GM13976 (cell line): ENCODE measurements at regions not wholly inside any gene's neighbourhood (a gene's known extent, or its start where the extent isn't known, plus 50 kb on each side); places are given as distances from the start of the nearest gene placed in this dataset.

Experiments used
- DNase-seq: peaks from one replicate; pipeline ENCODE4 v3.0.0; 2012; ENCODE audit warnings: low spot score
- CTCF ChIP-seq: IDR thresholded peaks from 2 replicates; pipeline ENCODE4 v1.5.1; 2012; ENCODE audit warnings: borderline replicate concordance, mild to moderate bottlenecking; ENCODE audit not compliant: insufficient read depth; ENCODE audit errors: extremely low read depth, missing control alignments, control extremely low read depth
- in situ Hi-C: fragments of 300-500 bp; cut with MboI; formaldehyde crosslinking; loops from one replicate; pipeline ENCODE4 v1.12.0; 2022; ENCODE audit warnings: low sequenced_read_pairs, mixed read lengths, inconsistent platforms; ENCODE audit not compliant: unreplicated experiment

DNA sequence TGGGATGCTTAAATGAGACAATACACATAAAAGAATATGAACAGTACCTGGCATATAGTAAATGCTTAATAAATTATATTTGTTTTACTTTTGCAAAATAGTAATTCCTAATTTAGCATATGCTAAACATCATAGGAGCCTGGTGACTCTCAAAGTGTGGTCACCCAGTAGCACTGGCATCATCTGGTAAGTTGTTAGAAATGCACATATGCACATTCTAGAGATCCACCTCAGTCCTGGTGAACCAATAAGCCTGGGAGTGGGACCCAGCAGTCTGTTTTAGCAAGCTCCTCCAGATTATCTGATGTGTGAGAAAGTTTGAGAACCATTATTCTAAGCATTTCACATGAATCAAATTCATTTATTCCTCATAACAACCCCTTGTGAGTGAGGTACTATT lies 830.4 kb downstream of the RPA4 start:
- TF ChIP-seq CTCF, result no peak
- in situ Hi-C loops, result no loop called here

DNA sequence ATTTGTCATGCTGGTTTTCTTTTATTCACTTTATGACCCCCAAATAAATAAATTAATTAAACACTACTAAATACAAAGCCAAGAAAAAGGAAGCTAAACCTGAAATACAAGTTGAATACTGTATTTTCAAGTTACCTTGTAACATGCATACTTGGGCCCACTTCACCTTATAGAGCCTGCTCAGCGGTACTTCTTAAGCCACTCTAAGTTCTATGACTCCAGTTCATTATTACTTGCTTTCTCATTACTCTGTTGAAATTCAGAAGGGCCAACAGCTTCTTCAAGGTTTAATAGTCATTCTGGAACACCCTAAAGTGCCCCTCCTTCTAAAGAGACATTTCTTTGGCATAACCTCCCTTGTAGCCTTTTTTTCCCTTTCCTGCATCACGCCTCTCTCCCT lies 844.5 kb downstream of the RPA4 start:
- DNase-seq, result no peak
- in situ Hi-C loops, result no loop called here
- no peak for TF ChIP-seq CTCF

More for the DNA sequence above, 830.4 kb downstream of the RPA4 start:
- no peak for DNase-seq

DNA sequence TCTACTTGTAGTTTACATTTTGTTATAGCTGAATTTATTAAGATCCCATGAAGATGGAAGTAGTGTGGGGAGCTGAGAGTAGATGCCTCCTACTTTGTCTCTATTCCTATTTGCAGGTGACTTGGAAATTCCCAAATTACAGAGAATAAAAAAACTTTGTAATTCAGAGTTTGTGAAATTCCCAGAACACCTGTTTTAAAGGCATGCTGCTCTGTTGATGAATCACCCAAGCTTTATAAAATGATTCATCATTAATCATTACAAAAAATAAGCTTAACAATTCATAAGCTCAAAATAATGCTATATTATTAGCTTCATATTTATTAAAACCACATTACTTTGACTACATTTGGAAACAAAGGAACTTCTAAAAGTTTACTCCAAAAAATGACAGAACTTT lies 856.3 kb downstream of the RPA4 start:
- in situ Hi-C loops, result no loop called here
- TF ChIP-seq CTCF, result no peak
- DNase-seq, result no peak

DNA sequence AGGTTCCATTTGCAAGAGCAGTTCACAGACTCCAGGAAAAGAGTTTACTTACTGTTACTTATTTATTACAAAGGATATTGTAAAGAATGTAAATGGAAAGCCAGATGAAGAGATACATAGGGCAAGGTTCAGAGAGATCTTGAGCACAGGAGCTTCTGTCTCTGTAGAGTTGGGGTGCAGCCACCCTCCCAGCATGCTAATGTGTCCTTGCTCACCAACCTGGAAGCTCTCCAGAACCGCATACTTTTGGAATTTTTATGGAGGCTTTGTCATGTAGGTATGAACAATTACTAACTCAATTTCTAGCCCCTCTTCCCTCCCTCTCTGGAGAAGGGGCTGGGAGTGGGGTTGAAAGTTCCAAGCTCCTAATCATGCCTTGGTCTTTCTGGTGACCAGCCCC lies 857.2 kb downstream of the RPA4 start:
- no peak for DNase-seq
- in situ Hi-C loops, result no loop called here
- no peak for TF ChIP-seq CTCF

DNA sequence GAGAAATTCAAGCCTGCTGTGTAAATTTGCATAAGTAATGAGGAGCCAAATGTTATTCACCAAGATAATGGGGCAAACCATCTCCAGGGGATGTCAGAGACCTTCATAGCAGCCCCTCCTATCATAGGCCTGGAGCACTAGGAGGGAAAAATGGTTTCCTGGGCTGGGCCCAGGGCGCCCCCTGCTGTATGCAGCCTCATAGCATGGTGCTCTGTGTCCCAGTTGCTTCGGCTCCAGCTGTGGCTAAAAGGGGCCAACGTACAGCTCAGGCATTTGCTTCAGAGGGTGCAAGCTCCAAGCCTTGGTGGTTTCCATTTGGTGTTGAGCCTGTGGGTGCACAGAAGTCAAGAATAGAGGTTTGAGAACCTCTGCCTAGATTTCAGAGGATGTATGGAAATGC lies 859.3 kb downstream of the RPA4 start:
- DNase-seq, result no peak
- TF ChIP-seq CTCF, result no peak
- in situ Hi-C loops, result no loop called here

DNA sequence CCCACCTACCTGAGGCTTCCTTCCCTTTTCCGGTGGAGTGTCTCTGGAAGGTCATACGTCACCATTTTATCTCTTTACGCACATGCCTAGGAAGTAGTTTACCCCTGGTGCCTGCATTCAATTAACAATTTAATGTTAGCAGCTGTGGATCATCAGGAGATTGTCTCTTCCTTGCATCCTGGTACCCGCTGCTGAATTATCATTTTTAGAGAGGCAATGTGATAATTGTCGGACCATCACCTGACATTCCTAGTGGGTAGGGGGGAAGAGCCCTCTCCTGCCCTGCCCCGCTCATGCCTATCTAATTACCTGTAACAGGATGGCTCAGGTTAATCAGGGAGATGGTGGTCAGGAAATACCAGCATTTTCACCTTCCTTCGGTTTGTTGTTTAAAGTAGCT lies 863.6 kb downstream of the RPA4 start:
- no peak for TF ChIP-seq CTCF
- DNase-seq, result no peak
- in situ Hi-C loops, result no loop called here

GRCh38 chrX:97751016-97751415 lies 867.3 kb downstream of the RPA4 start:
- in situ Hi-C loops, result no loop called here
- no peak for TF ChIP-seq CTCF
- DNase-seq, result no peak
